ENCODE measurements at regions not wholly inside any gene's neighbourhood (a gene's known extent, or its start where the extent isn't known, plus 50 kb on each side); places are given as distances from the start of the nearest gene placed in this dataset.
"Not testable (repeated sequence)": the region's sequence is repeated elsewhere in the genome, so short reads cannot be mapped to it uniquely, and the experiment has no call there.

- Histone ChIP-seq H3K9me3 (ENCODE audit: severe bottlenecking) (no peaks in the 10 kb centered on the region), H3K4me1 (ENCODE audit: insufficient read depth, poor library complexity, severe bottlenecking) (no peaks in the 10 kb centered on the region), H3K36me3 (ENCODE audit: low read depth) (no peaks in the 10 kb centered on the region), H3K4me3 (ENCODE audit: severe bottlenecking) (no peak overlapping the region), H3K27me3 (ENCODE audit: insufficient read depth, poor library complexity, severe bottlenecking) (no peaks in the 10 kb centered on the region), H3K27ac (ENCODE audit: poor library complexity, severe bottlenecking) (no peak overlapping the region)
- no peak for TF ChIP-seq CTCF (IDR thresholded peaks at IDR 0.05; ENCODE audit: poor library complexity, severe bottlenecking)
- no peak for DNase-seq (ENCODE audit: low spot score)
- ATAC-seq (ENCODE audit: low read depth) = no peak
Observed at GRCh38 chr7:115183431-115184057, 261.6 kb downstream of the MDFIC start.

GRCh38 chr7:115178835-115179234, 256.9 kb downstream of the MDFIC start:
- Histone ChIP-seq H3K9me3 (ENCODE audit: severe bottlenecking) (no peaks in the 10 kb centered on the region), H3K4me1 (ENCODE audit: insufficient read depth, poor library complexity, severe bottlenecking) (no peaks in the 10 kb centered on the region), H3K27me3 (ENCODE audit: insufficient read depth, poor library complexity, severe bottlenecking) (no peaks in the 10 kb centered on the region), H3K4me3 (ENCODE audit: severe bottlenecking) (no peak overlapping the region), H3K27ac (ENCODE audit: poor library complexity, severe bottlenecking) (no peak overlapping the region), H3K36me3 (ENCODE audit: low read depth) (no peaks in the 10 kb centered on the region)
- ATAC-seq (ENCODE audit: low read depth) (no peak), DNase-seq (ENCODE audit: low spot score) (no peak)
- TF ChIP-seq CTCF (IDR thresholded peaks at IDR 0.05; ENCODE audit: poor library complexity, severe bottlenecking) = no peak

GRCh38 chr7:115177823-115178222, 255.9 kb downstream of the MDFIC start:
- Histone ChIP-seq H3K9me3 (ENCODE audit: severe bottlenecking) (no peaks in the 10 kb centered on the region), H3K4me1 (ENCODE audit: insufficient read depth, poor library complexity, severe bottlenecking) (no peaks in the 10 kb centered on the region), H3K36me3 (ENCODE audit: low read depth) (no peaks in the 10 kb centered on the region), H3K4me3 (ENCODE audit: severe bottlenecking) (no peak overlapping the region), H3K27me3 (ENCODE audit: insufficient read depth, poor library complexity, severe bottlenecking) (no peaks in the 10 kb centered on the region), H3K27ac (ENCODE audit: poor library complexity, severe bottlenecking) (no peak overlapping the region)
- DNase-seq (ENCODE audit: low spot score) (no peak), ATAC-seq (ENCODE audit: low read depth) (no peak)
- no peak for TF ChIP-seq CTCF (IDR thresholded peaks at IDR 0.05; ENCODE audit: poor library complexity, severe bottlenecking)

GRCh38 chr7:115177103-115177502, 255.2 kb downstream of the MDFIC start:
- Histone ChIP-seq H3K4me1 (ENCODE audit: insufficient read depth, poor library complexity, severe bottlenecking) (no peaks in the 10 kb centered on the region), H3K36me3 (ENCODE audit: low read depth) (no peaks in the 10 kb centered on the region), H3K9me3 (ENCODE audit: severe bottlenecking) (no peaks in the 10 kb centered on the region), H3K27ac (ENCODE audit: poor library complexity, severe bottlenecking) (no peak overlapping the region), H3K4me3 (ENCODE audit: severe bottlenecking) (no peak overlapping the region), H3K27me3 (ENCODE audit: insufficient read depth, poor library complexity, severe bottlenecking) (no peaks in the 10 kb centered on the region)
- no peak for ATAC-seq (ENCODE audit: low read depth)
- TF ChIP-seq CTCF (IDR thresholded peaks at IDR 0.05; ENCODE audit: poor library complexity, severe bottlenecking) = no peak
- no peak for DNase-seq (ENCODE audit: low spot score)

- not testable (repeated sequence) for H3K4me1 ChIP-seq (ENCODE audit: insufficient read depth, poor library complexity, severe bottlenecking); DNase-seq (ENCODE audit: low spot score); H3K9me3 ChIP-seq (ENCODE audit: severe bottlenecking); H3K36me3 ChIP-seq (ENCODE audit: low read depth); ATAC-seq (ENCODE audit: low read depth); H3K27me3 ChIP-seq (ENCODE audit: insufficient read depth, poor library complexity, severe bottlenecking); H3K27ac ChIP-seq (ENCODE audit: poor library complexity, severe bottlenecking); H3K4me3 ChIP-seq (ENCODE audit: severe bottlenecking)
Observed at GRCh38 chr7:115172397-115172796, 250.5 kb downstream of the MDFIC start.

Measured in RWPE2 (cell line).